ENCODE measurements at regions not wholly inside any gene's neighbourhood (a gene's known extent, or its start where the extent isn't known, plus 50 kb on each side); places are given as distances from the start of the nearest gene placed in this dataset.

DNA sequence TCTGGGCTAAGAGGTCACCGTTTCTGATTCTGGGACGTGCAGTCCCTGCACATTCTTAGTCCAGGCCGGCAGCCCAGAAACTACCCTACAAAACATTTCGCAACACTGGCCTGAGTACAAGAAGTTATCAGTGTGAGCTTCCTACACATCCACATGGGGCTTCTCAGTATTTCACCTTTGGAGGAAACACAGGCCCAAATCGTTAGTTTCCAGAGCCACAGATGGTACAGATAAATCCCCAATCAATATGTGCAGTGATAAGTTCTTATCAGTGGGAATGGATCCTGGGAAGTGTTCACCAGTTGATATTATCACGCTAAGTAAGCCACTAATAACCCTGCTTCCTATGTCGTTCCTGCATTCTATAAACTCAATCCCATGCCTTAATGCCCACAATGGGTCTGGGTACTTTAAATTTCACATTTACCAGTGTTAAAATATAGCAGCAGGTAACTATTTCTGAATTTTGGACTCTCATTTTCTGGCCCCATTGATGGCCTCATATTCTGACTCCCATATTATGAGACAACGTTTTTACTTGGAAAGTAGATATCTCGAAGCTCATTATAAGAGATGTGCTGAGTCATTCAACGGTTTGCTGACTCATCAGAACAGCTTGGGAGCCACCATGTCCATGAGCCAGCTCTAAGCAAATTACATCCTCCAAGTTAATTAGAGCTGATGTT lies 370.2 kb upstream of the MAF start:
- TF ChIP-seq, protein P1, sequence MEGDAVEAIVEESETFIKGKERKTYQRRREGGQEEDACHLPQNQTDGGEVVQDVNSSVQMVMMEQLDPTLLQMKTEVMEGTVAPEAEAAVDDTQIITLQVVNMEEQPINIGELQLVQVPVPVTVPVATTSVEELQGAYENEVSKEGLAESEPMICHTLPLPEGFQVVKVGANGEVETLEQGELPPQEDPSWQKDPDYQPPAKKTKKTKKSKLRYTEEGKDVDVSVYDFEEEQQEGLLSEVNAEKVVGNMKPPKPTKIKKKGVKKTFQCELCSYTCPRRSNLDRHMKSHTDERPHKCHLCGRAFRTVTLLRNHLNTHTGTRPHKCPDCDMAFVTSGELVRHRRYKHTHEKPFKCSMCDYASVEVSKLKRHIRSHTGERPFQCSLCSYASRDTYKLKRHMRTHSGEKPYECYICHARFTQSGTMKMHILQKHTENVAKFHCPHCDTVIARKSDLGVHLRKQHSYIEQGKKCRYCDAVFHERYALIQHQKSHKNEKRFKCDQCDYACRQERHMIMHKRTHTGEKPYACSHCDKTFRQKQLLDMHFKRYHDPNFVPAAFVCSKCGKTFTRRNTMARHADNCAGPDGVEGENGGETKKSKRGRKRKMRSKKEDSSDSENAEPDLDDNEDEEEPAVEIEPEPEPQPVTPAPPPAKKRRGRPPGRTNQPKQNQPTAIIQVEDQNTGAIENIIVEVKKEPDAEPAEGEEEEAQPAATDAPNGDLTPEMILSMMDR (IDR thresholded peaks at IDR 0.05; ENCODE audit: low read depth, low read length, poor library complexity, severe bottlenecking): no peak
- no peak for TF ChIP-seq EZH2phosphoT487 (IDR thresholded peaks at IDR 0.05; ENCODE audit: borderline replicate concordance, low read length)

Data from DOHH2 (cell line).